NCI-H128 (cell line): ENCODE measurements at regions not wholly inside any gene's neighbourhood (a gene's known extent, or its start where the extent isn't known, plus 50 kb on each side); places are given as distances from the start of the nearest gene placed in this dataset.

Experiments
- DNase-seq: peaks from one replicate; lab custom pipeline; 2025; ENCODE audit not compliant: unreplicated experiment; lab: John Stamatoyannopoulos, UW

GRCh38 chr10:83835945-83836745 is 303.2 kb upstream of the GHITM start:
- no peak for DNase-seq

GRCh38 chr10:83848677-83849076 is 290.6 kb upstream of the GHITM start:
- no peak for DNase-seq

GRCh38 chr10:83849150-83849549 is 290.2 kb upstream of the GHITM start:
- no peak for DNase-seq

- no peak for DNase-seq
These were observed 287.2 kb upstream of the GHITM start for GRCh38 chr10:83852146-83852545.

GRCh38 chr10:83862723-83863122 is 276.6 kb upstream of the GHITM start:
- DNase-seq = no peak

- DNase-seq = no peak
These were observed 275.9 kb upstream of the GHITM start for GRCh38 chr10:83863283-83863966.

- DNase-seq = no peak
These were observed 269.4 kb upstream of the GHITM start for GRCh38 chr10:83869898-83870297.

GRCh38 chr10:83871187-83872081 is 267.9 kb upstream of the GHITM start:
- peak; percentile 2 for DNase-seq

GRCh38 chr10:83880252-83880791 is 259.0 kb upstream of the GHITM start:
- DNase-seq = no peak

GRCh38 chr10:83881661-83882060 is 257.6 kb upstream of the GHITM start:
- no peak for DNase-seq

GRCh38 chr10:83886871-83887270 is 252.4 kb upstream of the GHITM start:
- DNase-seq = no peak

- no peak for DNase-seq
These were observed 246.6 kb upstream of the GHITM start for GRCh38 chr10:83892737-83893136.

- DNase-seq = no peak
These were observed 243.1 kb upstream of the GHITM start for GRCh38 chr10:83896219-83896618.

- no peak for DNase-seq
These were observed 241.7 kb upstream of the GHITM start for GRCh38 chr10:83897626-83898025.

GRCh38 chr10:83908506-83908905 is 230.8 kb upstream of the GHITM start:
- DNase-seq = no peak

- DNase-seq = no peak
These were observed 230.3 kb upstream of the GHITM start for GRCh38 chr10:83909001-83909400.

GRCh38 chr10:83915801-83916200 is 223.5 kb upstream of the GHITM start:
- DNase-seq = no peak

GRCh38 chr10:83917537-83918506 is 221.5 kb upstream of the GHITM start:
- DNase-seq = no peak

- no peak for DNase-seq
These were observed 220.1 kb upstream of the GHITM start for GRCh38 chr10:83919187-83919586.
